Effector memory CD4-positive, alpha-beta T cell (primary cell): ENCODE measurements at regions not wholly inside any gene's neighbourhood (a gene's known extent, or its start where the extent isn't known, plus 50 kb on each side); places are given as distances from the start of the nearest gene placed in this dataset.

Source experiments
- DNase-seq, 3 donors: peaks; one replicate each; pipeline ENCODE4 v3.0.0-alpha.2; 2020
- H3K27ac ChIP-seq: 2 replicates; pipeline ENCODE4 v1.7.0; 2013; ENCODE audit warnings: mild to moderate bottlenecking, low read length, moderate library complexity; ENCODE audit not compliant: insufficient read depth, poor library complexity, severe bottlenecking
- H3K27me3 ChIP-seq: replicated peaks from 2 replicates; pipeline ENCODE4 v1.7.0; 2013; ENCODE audit warnings: mild to moderate bottlenecking, low read length; ENCODE audit not compliant: insufficient read depth, control insufficient read depth, poor library complexity, severe bottlenecking
- H3K36me3 ChIP-seq: 2 replicates; pipeline ENCODE4 v1.7.0; 2013; ENCODE audit warnings: mild to moderate bottlenecking, low read length, moderate library complexity; ENCODE audit not compliant: control insufficient read depth, insufficient read depth
- H3K4me1 ChIP-seq: 2 replicates; pipeline ENCODE4 v1.7.0; 2013; ENCODE audit warnings: low read length, mild to moderate bottlenecking; ENCODE audit not compliant: control insufficient read depth, insufficient read depth, poor library complexity, severe bottlenecking
- H3K4me3 ChIP-seq: 2 replicates; pipeline ENCODE4 v1.7.0; 2013; ENCODE audit warnings: low read length, low read depth, mild to moderate bottlenecking; ENCODE audit not compliant: insufficient read depth, poor library complexity, severe bottlenecking
- H3K9me3 ChIP-seq: 2 replicates; pipeline ENCODE4 v1.7.0; 2013; ENCODE audit warnings: mild to moderate bottlenecking, low read length, moderate library complexity; ENCODE audit not compliant: control insufficient read depth

DNA sequence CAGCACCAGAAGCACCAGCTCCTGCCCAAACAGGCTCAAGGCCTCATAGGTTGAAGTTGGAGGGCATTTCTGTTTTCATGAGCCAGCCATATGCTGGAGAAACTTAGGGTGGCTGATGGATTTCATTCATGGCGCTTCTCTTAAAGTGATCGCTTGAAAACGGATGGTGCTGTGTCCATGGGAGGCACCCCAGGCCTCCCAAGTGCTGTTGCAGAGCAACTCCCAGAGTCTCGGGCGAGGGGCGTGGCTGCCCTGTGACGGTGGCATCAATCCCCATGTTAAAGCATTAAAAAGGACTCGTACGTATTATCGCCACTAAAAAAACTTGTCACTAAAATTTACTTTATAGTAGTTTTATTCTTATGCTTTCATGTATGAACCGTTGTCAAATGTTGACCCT lies 128.3 kb downstream of the MRPL36 start:
- Histone ChIP-seq H3K27ac (no peak overlapping the region), H3K36me3 (no peaks in the 10 kb centered on the region), H3K4me1 (peaks cover 11% of the 10 kb centered on the region), H3K27me3 (peaks cover 17% of the 10 kb centered on the region), H3K9me3 (no peaks in the 10 kb centered on the region), H3K4me3 (no peak overlapping the region)
- DNase-seq = no peak

DNA sequence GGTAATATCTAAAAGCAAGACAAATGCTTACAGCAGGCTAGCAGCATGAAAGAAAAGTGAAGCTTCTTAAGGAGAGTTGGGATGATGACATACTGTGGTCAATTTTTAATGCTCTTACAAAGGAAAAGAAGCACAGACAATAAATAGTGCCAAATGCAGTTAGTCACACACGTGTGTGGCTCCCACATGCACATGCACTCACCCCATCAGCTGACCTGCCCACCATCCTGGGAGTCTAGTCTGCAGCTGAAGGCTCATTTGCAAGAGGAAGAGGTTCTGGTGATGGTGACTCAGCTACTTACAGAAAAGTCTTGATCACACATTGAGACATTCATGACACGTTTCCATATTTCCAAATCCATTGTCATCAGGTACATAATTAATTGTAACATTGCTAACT lies 129.3 kb downstream of the MRPL36 start:
- Histone ChIP-seq H3K4me3 (no peak overlapping the region), H3K9me3 (no peaks in the 10 kb centered on the region), H3K27ac (no peak overlapping the region), H3K4me1 (peaks cover 11% of the 10 kb centered on the region), H3K36me3 (no peaks in the 10 kb centered on the region), H3K27me3 (peaks cover 20% of the 10 kb centered on the region)
- no peak for DNase-seq

DNA sequence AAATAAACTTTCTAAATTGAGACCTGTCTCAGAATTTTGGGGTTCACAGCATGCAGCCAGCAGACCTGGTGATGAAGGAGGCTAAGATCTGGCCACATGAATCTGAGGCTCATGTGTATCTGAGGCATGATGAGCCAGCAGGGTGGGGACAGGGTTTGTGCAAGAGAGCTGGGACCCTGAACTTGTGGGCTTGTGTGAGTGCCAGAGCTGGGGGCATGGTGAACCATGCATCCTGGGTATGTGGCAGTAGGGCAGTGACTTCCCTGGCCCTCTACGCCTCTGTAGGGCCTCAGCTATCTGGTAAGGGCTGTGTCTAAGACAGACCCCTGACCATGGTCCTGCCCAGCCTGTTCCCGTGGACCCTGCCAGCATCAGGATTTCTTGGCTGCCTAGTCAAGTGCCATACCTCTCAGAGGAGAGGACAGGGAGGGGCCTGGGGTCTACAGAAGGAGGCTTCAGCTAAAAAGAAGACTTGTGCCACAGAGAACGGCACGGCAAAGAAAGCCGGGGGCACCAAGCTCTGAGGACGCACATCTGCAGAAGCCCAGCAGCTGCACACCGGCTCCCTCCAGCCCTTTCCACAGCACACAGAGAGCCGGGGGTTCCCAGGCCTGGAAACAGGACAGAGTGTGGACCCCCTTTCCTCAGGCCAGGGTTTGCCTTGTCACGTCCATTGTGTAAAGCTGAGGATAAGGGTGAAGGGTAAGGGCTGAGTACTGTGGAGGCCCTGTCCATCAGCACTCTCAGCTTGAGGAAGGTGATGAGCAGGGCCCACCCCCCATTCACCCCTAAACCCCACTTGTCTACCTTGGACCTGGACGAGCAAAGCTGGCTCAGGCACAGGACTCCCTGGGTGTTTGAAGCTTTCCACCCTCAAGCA lies 130.1 kb downstream of the MRPL36 start:
- H3K27ac ChIP-seq = no peak overlapping the region
- H3K27me3 ChIP-seq = peaks cover 20% of the 10 kb centered on the region

DNA sequence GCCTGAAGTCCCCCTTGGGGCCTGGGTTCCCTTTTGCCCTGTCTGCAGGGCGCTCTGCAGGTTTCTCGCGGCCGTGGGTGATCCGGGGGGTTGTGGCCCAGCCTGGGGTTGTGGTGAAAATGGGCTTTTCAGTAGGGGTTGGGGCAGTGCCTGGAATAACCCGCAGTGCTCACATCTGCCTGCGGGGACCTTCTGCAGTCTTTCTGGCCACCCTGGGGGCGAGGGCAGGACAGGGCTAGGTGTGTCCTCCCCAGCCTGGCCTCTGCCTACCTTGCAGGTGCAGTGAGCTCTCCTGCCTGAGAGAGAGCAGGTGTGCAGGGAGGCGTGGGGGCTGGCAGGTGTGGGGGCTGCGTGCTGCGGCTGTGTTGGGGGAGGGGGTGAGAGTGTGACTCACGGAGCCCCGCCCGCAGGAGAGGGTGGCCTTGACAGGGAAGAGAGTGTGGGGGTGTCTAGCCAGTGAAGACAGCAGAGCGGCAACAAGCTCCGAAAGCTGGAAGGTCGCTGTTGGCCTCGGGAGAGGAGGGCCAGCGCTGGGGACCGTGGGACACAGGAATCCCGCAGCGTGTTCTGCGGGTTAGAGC lies 131.4 kb downstream of the MRPL36 start:
- Histone ChIP-seq H3K27ac (no peak overlapping the region), H3K9me3 (no peaks in the 10 kb centered on the region), H3K4me3 (no peak overlapping the region), H3K4me1 (peaks cover 11% of the 10 kb centered on the region), H3K36me3 (no peaks in the 10 kb centered on the region), H3K27me3 (peaks cover 20% of the 10 kb centered on the region)
- DNase-seq = no peak

More for the DNA sequence above, 130.1 kb downstream of the MRPL36 start:
- H3K9me3 ChIP-seq = no peaks in the 10 kb centered on the region
- no peak for DNase-seq
- H3K4me1 ChIP-seq = peaks cover 11% of the 10 kb centered on the region
- H3K4me3 ChIP-seq = no peak overlapping the region
- H3K36me3 ChIP-seq = no peaks in the 10 kb centered on the region

DNA sequence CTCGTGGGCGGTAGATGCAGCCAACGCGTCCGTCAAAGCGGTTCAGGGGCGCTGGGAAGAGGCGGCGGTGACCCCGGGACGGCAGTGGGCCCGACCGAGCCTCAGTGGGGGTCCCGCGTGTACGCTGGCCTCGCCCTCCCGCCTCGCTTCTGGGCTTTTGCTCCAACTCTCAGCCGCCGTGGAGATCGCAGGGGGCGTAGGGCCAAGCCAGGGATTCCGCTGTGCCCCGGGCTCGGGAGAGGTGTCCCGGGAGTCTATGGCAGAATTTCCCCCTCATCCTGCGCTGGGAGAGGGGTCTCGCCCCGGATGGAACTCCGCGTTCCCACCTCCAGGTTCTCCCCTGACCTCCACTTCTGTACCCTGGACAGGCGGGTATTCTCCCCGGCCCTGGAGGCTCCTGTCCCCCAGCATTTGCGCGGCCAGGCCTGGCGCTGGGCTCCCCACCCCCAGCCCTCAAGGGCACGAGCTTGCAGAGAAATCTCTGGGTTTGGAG lies 131.9 kb downstream of the MRPL36 start:
- no peaks in the 10 kb centered on the region for H3K9me3 ChIP-seq
- no peak overlapping the region for H3K4me3 ChIP-seq
- H3K4me1 ChIP-seq = peaks cover 11% of the 10 kb centered on the region
- peaks cover 20% of the 10 kb centered on the region for H3K27me3 ChIP-seq
- H3K36me3 ChIP-seq = no peaks in the 10 kb centered on the region
- H3K27ac ChIP-seq = no peak overlapping the region
- no peak for DNase-seq

DNA sequence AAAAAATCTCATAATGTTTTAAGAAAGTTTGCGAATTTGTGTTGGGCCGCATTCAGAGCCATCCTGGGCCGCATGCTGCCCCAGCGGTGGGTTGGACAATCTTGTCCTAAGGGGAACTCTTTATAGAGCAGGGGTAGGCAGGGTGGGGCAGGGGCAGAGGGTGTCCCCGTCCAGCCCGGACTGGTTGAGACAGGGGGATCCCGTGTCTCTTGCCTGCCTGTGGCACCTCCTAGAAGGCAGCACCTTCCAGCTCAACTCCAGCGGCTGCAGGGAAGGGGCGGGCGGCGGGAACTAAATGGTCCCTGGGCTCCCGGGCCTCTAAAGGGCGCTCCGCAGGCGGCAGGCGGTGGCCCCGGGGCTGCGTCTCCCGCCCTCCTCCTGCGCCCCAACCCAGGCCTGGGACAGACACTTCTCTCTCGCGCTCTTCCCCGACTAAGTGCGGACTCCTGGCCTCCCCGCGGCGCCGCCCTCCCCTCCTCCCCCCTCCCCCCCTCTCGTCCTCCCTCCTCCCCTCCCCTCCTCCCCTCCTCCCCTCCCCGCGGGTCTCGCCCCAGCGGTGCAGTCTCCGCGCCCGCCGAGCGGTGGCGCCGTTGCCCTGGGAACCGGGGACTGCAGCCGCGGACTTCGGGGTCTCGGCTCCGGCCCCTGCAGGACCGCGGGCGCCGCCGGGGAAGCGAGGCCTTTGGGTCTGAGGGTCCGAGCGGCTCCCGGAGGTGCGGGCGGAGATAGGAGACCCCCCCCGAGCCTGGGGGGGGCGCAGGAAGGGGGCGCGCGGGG lies 132.6 kb downstream of the MRPL36 start:
- no peaks in the 10 kb centered on the region for H3K36me3 ChIP-seq
- DNase-seq = no peak
- H3K9me3 ChIP-seq = no peaks in the 10 kb centered on the region
- H3K4me3 ChIP-seq = no peak overlapping the region
- peaks cover 20% of the 10 kb centered on the region for H3K27me3 ChIP-seq
- H3K4me1 ChIP-seq = peaks cover 11% of the 10 kb centered on the region
- H3K27ac ChIP-seq = no peak overlapping the region

DNA sequence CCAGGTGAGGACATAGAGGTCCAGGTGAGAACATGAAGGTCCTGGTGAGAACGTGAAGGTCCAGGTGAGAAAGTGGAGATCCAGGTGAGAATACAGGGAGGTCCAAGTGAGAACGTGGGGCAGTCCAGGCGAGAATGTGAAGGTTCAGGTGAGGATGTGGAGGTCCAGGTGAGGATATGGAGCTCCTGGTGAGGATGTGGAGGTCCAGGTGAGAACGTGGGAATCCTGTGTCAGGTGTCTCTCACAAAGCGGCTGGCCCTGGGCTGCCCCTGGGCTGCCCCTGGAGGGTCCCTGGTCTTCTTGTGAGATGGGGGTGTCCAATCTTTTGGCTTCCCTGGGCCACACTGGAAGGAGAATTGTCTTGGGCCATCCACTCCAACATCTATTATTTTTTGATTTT lies 133.4 kb downstream of the MRPL36 start:
- H3K4me1 ChIP-seq = peaks cover 11% of the 10 kb centered on the region
- peaks cover 20% of the 10 kb centered on the region for H3K27me3 ChIP-seq
- DNase-seq = no peak
- H3K36me3 ChIP-seq = no peaks in the 10 kb centered on the region
- no peak overlapping the region for H3K4me3 ChIP-seq
- no peaks in the 10 kb centered on the region for H3K9me3 ChIP-seq
- H3K27ac ChIP-seq = no peak overlapping the region

DNA sequence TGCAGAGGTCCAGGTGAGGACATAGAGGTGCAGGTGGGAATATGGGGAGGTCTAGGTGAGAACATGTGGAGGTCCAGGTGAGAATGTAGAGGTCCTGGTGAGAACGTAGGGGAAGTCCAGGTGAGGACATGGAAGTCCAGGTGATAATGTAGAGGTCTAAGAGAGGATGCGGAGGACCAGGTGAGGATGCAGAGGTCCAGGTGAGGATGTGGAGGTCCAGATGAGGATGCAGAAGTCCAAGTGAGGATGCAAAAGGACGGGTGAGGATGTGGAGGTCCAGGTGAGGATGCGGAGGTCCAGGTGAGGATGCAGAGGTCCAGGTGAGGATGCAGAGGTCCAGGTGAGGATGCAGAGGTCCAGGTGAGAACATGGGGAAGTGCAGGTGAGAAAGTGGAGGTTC lies 133.8 kb downstream of the MRPL36 start:
- H3K9me3 ChIP-seq = no peaks in the 10 kb centered on the region
- DNase-seq = no peak
- H3K27me3 ChIP-seq = peaks cover 20% of the 10 kb centered on the region
- no peak overlapping the region for H3K4me3 ChIP-seq
- H3K36me3 ChIP-seq = no peaks in the 10 kb centered on the region
- peaks cover 11% of the 10 kb centered on the region for H3K4me1 ChIP-seq
- no peak overlapping the region for H3K27ac ChIP-seq

DNA sequence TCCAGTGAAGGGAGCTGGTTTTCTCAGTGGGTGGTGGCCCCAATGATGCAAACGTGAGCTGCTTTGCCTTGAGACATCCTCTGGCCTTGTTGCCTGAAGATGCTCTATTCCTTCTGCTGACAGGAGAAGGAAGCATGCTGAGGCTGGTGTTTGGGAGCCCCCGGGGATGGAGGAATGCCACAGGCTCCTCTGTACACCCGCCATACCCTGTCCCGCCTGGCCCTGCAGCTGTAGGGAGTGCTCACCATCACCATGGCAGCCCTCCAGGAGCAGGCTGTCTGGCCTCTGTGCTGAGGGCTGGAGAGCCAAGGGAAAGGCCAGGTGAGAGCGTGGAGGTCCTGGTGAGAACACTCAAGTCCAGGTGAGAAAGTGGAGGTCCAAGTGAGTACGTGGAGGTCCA lies 134.4 kb downstream of the MRPL36 start:
- no peaks in the 10 kb centered on the region for H3K9me3 ChIP-seq
- no peaks in the 10 kb centered on the region for H3K36me3 ChIP-seq
- DNase-seq = no peak
- H3K4me3 ChIP-seq = no peak overlapping the region
- H3K4me1 ChIP-seq = peaks cover 11% of the 10 kb centered on the region
- H3K27me3 ChIP-seq = peaks cover 22% of the 10 kb centered on the region
- H3K27ac ChIP-seq = no peak overlapping the region

DNA sequence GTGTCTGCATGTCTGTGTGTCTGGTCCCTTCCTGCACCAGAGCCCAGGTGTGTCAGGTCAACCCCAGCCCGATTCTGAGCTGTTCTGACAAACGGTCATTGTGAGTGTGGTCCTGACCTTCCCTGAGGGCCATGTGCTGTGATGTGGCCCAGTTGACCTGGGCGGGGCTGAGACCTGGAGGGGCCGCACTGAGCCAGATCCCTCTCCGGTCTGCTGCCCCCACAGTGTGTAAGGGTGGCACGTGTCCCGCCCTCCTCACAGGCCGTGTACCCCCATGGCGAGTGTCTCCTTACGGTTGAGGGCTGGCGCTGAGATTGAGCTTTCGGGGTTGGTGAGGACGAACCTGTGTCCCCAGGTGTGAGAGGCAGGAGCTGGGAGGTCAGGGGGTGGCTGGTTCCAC lies 136.5 kb downstream of the MRPL36 start:
- H3K27me3 ChIP-seq = peaks cover 25% of the 10 kb centered on the region
- H3K9me3 ChIP-seq = no peaks in the 10 kb centered on the region
- H3K27ac ChIP-seq = no peak overlapping the region
- H3K4me1 ChIP-seq = peaks cover 11% of the 10 kb centered on the region
- no peak for DNase-seq
- H3K4me3 ChIP-seq = no peak overlapping the region
- H3K36me3 ChIP-seq = no peaks in the 10 kb centered on the region
